ENCODE measurements at regions not wholly inside any gene's neighbourhood (a gene's known extent, or its start where the extent isn't known, plus 50 kb on each side); places are given as distances from the start of the nearest gene placed in this dataset.

DNA sequence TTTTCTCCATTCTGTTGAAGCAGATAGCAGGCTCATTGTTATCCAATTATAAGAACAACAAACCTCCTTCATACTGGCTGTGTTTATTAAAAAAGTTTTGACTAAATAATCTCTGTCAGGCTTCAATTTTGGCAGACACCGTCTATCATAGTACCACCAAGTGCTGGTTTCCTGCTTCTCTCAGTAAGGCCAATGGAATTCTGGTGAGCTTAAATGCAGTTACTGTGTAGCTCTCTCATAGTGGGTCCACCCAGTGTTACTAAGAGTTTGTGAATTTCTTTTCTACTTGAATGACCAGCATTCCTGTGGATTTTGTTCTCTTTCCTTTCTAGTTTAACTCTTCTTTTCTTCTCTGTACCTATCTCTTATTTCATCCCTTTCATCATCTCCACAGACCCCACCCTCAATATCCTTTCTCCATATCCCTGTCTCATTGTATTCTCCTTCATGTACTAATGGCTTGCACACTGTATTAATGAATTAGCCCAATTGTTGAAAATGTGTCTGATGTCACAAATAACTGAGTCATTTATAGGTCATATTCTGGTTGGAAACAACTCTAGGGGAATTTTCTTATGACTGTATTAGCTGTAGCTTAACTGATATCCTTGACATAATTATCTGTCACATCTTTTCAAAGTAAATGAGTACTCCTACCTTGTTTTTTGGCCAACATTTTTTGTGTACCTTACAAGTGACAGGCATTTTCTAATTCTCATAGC lies 372.1 kb downstream of the FAT3 start:
- TF ChIP-seq EZH2 (conservative IDR thresholded peaks at IDR 0.05; ENCODE audit: low read depth, low read length), result no peak
- TF ChIP-seq, protein P1, sequence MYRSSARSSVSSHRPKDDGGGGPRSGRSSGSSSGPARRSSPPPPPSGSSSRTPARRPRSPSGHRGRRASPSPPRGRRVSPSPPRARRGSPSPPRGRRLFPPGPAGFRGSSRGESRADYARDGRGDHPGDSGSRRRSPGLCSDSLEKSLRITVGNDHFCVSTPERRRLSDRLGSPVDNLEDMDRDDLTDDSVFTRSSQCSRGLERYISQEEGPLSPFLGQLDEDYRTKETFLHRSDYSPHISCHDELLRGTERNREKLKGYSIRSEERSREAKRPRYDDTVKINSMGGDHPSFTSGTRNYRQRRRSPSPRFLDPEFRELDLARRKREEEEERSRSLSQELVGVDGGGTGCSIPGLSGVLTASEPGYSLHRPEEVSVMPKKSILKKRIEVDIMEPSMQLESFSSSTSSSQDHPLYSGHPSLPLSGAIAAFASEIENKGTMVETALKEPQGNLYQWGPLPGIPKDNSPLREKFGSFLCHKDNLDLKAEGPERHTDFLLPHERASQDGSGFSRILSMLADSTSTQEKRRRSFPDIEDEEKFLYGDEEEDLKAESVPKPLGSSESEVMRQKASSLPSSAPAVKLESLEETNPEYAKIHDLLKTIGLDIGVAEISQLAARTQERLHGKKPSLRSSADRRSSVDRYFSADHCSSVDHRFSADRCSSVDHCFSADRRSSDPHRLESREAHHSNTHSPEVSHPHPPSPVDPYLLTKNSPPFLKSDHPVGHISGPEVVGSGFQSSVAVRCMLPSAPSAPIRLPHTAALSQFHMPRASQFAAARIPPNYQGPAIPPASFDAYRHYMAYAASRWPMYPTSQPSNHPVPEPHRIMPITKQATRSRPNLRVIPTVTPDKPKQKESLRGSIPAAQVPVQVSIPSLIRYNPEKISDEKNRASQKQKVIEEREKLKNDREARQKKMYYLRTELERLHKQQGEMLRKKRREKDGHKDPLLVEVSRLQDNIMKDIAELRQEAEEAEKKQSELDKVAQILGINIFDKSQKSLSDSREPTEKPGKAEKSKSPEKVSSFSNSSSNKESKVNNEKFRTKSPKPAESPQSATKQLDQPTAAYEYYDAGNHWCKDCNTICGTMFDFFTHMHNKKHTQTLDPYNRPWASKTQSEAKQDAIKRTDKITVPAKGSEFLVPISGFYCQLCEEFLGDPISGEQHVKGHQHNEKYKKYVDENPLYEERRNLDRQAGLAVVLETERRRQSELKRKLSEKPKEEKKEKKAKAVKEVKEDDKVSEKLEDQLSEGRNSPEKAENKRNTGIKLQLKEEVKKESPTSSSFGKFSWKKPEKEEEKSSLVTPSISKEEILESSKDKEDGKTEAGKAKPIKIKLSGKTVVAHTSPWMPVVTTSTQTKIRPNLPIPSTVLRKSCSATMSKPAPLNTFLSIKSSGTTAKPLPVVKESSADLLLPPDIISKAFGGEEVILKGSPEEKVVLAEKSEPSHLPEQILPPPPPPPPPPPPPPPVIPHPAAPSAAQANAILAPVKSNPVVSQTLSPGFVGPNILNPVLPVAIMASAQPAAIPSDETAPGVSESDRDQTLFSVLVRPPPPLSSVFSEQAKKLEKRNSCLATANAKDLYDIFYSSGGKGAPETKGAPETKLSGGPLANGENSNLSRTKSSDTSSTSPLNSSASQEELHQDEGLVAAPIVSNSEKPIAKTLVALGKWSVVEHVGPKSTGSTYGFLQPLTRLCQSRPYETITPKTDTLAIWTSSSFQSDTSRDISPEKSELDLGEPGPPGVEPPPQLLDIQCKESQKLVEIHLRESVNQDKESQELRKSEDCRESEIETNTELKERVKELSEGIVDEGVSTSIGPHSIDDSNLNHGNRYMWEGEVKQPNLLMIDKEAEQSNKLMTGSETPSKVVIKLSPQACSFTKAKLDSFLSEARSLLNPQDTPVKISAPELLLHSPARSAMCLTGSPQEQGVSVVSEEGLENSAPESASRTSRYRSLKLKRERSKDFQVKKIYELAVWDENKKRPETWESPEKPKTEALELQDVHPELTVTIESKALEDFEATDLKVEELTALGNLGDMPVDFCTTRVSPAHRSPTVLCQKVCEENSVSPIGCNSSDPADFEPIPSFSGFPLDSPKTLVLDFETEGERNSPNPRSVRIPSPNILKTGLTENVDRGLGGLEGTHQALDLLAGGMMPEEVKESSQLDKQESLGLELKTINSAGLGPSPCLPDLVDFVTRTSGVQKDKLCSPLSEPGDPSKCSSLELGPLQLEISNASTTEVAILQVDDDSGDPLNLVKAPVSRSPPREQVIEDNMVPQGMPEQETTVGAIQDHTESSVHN (CRISPR knock-in tag; IDR thresholded peaks at IDR 0.05), result no peak
- TF ChIP-seq, protein P2, sequence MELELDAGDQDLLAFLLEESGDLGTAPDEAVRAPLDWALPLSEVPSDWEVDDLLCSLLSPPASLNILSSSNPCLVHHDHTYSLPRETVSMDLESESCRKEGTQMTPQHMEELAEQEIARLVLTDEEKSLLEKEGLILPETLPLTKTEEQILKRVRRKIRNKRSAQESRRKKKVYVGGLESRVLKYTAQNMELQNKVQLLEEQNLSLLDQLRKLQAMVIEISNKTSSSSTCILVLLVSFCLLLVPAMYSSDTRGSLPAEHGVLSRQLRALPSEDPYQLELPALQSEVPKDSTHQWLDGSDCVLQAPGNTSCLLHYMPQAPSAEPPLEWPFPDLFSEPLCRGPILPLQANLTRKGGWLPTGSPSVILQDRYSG (CRISPR knock-in tag; IDR thresholded peaks at IDR 0.05), result no peak
- TF ChIP-seq ZNF713 (CRISPR knock-in tag; IDR thresholded peaks at IDR 0.05), result no peak
- no peak for TF ChIP-seq KDM4B (CRISPR knock-in tag; IDR thresholded peaks at IDR 0.05)
- TF ChIP-seq GABPB1 (CRISPR knock-in tag; IDR thresholded peaks at IDR 0.05), result no peak
- TF ChIP-seq CREB1 (IDR thresholded peaks at IDR 0.05), result no peak
- no peak for TF ChIP-seq CREB1 (CRISPR knock-in tag; IDR thresholded peaks at IDR 0.05)
- no peak for TF ChIP-seq MBNL3 (CRISPR knock-in tag; conservative IDR thresholded peaks at IDR 0.05)
- TF ChIP-seq SP1 (IDR thresholded peaks at IDR 0.05), result no peak
- no peak for TF ChIP-seq SP1 (CRISPR knock-in tag; IDR thresholded peaks at IDR 0.05)
- TF ChIP-seq, protein P3, sequence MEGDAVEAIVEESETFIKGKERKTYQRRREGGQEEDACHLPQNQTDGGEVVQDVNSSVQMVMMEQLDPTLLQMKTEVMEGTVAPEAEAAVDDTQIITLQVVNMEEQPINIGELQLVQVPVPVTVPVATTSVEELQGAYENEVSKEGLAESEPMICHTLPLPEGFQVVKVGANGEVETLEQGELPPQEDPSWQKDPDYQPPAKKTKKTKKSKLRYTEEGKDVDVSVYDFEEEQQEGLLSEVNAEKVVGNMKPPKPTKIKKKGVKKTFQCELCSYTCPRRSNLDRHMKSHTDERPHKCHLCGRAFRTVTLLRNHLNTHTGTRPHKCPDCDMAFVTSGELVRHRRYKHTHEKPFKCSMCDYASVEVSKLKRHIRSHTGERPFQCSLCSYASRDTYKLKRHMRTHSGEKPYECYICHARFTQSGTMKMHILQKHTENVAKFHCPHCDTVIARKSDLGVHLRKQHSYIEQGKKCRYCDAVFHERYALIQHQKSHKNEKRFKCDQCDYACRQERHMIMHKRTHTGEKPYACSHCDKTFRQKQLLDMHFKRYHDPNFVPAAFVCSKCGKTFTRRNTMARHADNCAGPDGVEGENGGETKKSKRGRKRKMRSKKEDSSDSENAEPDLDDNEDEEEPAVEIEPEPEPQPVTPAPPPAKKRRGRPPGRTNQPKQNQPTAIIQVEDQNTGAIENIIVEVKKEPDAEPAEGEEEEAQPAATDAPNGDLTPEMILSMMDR (CRISPR knock-in tag; IDR thresholded peaks at IDR 0.05), result no peak
- TF ChIP-seq ZHX1 (CRISPR knock-in tag; IDR thresholded peaks at IDR 0.05; ENCODE audit: low read depth), result no peak
- TF ChIP-seq ZNF616 (CRISPR knock-in tag; IDR thresholded peaks at IDR 0.05; ENCODE audit: low read depth), result no peak
- TF ChIP-seq, protein P4, sequence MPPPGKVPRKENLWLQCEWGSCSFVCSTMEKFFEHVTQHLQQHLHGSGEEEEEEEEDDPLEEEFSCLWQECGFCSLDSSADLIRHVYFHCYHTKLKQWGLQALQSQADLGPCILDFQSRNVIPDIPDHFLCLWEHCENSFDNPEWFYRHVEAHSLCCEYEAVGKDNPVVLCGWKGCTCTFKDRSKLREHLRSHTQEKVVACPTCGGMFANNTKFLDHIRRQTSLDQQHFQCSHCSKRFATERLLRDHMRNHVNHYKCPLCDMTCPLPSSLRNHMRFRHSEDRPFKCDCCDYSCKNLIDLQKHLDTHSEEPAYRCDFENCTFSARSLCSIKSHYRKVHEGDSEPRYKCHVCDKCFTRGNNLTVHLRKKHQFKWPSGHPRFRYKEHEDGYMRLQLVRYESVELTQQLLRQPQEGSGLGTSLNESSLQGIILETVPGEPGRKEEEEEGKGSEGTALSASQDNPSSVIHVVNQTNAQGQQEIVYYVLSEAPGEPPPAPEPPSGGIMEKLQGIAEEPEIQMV (CRISPR knock-in tag; IDR thresholded peaks at IDR 0.05; ENCODE audit: low read depth), result no peak
- no peak for TF ChIP-seq NFRKB (IDR thresholded peaks at IDR 0.05)
